ENCODE measurements at regions not wholly inside any gene's neighbourhood (a gene's known extent, or its start where the extent isn't known, plus 50 kb on each side); places are given as distances from the start of the nearest gene placed in this dataset.
A peak's percentile ranks its signal among the peaks of the same experiment; 100 is the strongest.

DNA sequence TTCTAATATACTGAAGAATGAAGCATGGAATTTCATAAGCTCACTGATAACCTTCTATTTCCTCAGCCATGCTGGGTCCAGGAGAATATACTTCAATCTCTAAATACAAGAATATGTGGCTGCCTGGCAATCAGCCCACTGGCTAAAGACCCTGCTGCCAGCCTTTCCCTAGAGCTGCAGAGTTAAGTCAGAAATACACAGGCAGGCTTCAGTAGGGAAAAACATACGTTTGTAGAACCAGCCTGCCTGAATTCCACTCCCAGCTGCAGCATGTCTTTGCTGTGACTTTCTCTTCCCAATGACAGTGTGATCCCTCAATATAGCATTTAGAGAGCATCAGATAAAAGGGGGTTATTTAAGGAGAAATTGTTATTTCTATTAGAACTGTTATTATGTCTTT is 289.1 kb downstream of the PCDH19 start:
- peak in 1 of 2 experiments; percentile 18 for DNase-seq

DNA sequence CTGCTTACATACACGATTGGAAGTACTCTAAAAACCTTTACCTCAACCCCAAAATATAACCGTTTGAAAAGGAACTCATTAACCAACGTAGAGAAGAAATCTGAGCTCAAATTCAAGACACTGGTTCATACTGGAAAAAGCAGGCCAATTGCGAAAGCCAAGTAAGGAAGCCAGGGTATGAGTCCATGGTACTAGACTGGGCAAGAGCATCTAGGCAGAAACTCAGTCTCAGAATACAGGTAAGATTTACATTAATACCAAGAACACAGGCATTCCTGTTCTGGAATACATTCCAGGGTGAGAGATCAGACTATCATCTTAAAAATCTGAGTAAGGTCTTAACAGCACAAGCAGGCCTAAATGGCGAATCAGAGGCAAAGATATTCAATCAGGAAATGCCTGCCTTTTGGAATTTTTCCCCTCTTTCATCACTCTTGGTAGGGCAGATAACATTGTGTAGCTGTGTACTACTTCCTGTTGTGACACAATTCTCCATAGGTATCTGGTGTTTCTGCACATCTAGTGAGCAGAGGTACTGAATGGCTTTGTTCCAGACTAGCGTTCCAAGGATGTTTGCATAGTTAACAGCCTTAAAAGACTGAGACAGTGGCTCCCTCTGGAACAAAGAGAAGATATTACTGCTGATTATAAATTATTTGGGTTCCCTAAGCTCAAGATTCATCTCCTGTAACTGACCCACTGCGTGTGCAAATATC is 311.3 kb downstream of the PCDH19 start:
- no peak for DNase-seq

DNA sequence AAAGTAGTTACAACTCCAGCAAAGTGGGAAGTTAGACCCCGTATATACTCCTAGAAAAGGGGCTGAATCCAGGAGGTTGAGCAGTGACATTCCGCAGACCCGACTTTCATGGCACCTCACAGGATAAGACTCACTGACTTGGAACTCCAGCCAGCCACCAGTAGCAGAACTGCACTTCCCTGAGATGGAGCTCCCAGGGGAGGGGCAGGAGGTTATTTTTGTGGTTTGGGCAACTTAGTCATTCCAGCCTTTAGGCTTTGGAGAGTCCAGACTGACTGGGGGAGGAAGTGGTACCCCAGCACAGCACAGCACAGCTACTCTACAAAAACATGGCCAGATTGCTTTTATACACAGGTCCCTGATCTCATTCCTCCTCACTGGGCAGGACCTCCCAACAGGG is 319.1 kb downstream of the PCDH19 start:
- DNase-seq, result no peak

DNA sequence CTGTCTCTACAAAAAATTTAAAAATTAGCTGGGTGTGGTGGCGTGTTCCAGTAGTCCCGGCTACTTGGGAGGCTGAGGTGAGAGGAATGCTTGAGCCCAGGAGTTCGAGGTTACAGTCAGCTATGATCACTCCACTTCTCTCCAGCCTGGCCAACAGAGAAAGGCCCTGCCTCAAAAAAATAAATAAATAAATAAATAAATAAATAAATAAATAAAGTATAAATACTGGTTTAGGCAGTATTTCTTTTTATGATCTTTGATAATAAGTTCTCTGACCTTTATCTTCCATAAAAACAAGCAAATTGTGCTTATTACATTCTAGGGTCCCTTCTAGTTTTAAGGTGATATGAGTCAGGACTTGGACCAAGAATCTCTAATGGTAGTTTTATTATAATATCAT is 320.3 kb downstream of the PCDH19 start:
- DNase-seq, result no peak

DNA sequence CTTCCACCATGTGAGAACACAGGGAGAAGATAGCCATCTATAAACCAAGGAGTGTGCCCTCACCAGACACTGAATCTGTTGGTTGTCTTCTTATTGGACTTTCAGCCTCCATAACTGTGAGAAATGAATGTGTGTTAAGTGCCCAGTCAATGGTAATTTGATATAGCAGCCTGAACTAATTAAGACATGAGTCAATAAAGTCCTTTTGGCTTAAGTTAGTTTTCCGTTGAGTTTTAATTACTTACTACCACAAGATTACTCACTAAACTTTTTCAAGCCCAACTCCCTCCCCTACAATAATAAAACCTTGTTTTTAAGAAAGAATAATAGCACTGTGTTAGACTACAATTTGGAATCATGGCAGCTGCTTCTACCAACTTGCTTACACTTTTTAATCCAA is 324.2 kb downstream of the PCDH19 start:
- no peak for DNase-seq

DNA sequence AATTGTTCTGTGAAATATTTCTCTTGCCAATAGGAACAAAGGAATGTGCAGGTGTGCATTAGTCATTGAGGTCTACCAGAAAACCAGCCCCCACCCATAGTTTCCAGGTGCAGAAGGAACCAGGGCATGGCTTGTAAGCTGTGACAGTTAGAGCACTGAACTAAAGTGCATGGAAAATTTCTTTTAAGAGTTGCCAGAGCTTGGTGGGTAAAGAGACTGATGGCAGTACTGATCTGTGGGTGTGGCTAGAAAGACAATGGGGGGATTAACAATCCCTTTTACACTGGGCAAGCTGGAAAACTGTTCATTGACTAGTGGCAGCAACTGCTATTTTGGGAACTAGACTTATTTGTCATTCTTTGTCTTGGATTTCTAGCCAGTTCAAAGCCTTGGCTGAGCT is 326.9 kb downstream of the PCDH19 start:
- DNase-seq, result no peak

DNA sequence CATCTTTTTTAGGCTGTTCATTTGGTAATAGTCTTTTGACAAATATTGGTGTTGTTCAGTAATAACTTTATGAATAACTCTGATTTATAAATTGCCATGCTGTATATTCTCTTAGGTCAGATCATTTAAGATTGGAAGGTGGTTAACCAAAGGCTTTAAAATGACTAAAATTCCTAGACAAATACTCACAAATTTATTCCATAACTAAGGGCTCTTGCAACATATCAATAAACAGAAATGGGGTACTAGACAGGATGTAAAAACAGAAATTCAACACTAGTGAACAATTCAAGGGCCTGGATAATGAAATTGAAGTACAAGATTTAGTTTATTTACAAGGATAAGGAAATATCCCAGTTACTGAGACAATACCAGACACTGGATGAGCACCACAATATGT is 328.6 kb downstream of the PCDH19 start:
- DNase-seq, result no peak

DNA sequence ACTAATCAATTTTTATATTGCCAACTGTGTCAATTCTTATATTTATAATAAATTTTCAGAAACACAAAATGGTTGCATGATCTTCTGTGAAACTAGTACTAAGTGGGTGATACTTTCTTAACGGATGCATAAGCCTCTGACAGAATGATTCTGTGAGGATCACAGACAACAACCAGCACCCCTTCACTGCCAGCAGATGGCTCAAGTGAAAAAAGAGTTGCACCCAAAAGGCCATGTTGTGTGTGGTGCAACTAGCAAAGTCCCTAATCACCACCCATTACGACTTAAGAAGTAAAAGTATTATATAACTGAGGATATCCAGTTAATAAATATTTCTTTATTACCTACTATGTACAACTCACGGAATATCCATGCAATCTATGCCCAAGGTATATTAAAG is 334.0 kb downstream of the PCDH19 start:
- DNase-seq, result no peak

DNA sequence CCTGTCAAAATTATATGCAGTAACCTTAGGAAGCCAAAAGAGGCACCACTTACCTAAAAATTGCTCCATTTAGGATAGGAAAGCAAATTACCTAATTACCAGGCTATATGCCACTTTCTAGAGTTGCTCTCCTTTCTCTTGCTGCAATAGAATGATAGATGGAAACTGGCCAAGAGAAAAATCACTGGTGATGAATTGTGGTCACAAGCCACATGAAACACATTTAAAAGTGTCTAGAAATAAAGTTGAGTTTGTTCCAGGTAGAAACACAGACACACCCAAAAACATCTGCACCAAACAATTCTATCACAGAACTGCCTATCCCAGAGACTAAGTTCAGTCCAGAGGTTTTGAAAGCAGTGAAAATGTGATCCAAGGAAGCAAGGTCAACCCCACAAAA is 337.7 kb downstream of the PCDH19 start:
- DNase-seq, result no peak

DNA sequence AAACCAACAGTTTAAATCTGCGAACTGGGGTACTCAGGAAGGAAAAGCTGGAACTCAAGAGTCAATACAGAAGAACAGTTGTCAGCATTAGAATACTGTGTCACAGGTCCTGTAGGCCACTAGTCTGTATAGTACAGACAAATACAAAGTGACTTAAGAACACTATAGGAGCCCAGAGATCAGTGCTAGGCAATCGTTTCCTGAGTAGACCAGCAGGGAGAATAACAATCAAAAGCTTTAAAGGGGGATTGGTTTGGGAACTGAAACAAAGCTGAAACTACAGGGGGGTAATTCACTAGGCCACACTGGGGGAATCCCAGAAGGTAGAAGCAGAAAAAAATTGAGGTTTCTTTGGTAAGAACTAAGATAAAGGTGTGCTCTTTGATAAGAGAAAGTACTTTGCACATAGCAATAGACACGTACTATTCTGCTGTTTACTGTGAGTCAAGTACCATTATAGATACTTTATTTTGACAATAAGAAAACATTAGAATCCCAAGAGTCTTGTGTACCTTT is 339.7 kb downstream of the PCDH19 start:
- no peak for DNase-seq

DNA sequence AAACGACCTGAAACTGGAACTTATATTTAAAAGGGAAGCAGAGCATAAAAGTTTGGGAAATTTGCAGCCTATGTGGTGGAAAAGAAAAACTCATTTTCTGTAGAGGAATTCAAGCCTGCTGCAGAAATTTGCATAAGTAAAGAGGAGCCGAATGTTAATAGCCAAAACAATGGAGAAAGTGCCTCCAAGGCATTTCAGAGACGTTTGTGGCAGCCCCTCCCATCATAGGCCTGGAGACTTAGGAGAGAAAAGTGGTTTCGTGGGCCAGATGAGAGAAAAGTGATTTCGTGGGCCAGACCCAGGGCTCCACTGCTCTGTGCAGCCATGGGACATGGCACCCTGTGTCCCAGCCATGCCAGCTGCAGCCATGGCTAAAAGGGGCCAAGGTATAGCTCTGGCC is 361.9 kb downstream of the PCDH19 start:
- DNase-seq, result no peak

Data from NCI-H446 (cell line).